ENCODE measurements at regions not wholly inside any gene's neighbourhood (a gene's known extent, or its start where the extent isn't known, plus 50 kb on each side); places are given as distances from the start of the nearest gene placed in this dataset.

GRCh38 chr3:194986208-194987043 lies 284.5 kb downstream of the XXYLT1 start:
- TF ChIP-seq CTCF (conservative IDR thresholded peaks at IDR 0.05; ENCODE audit: low read depth, low read length) (no peak), EZH2 (IDR thresholded peaks at IDR 0.05; ENCODE audit: borderline replicate concordance, low read depth, low read length, poor library complexity, severe bottlenecking) (no peak)
